Caki2 (cell line): ENCODE measurements at regions not wholly inside any gene's neighbourhood (a gene's known extent, or its start where the extent isn't known, plus 50 kb on each side); places are given as distances from the start of the nearest gene placed in this dataset.

Source experiments
- DNase-seq: peaks from one replicate; pipeline ENCODE4 v3.0.0-alpha.2; 2015; ENCODE audit warnings: low read depth
- in situ Hi-C: cut with HindIII; loops from 2 replicates; pipeline ENCODE4 v1.10.0; 2016; ENCODE audit warnings: low sequenced_read_pairs, low pct_unique_long_range_greater_than_20kb, mixed read lengths

DNA sequence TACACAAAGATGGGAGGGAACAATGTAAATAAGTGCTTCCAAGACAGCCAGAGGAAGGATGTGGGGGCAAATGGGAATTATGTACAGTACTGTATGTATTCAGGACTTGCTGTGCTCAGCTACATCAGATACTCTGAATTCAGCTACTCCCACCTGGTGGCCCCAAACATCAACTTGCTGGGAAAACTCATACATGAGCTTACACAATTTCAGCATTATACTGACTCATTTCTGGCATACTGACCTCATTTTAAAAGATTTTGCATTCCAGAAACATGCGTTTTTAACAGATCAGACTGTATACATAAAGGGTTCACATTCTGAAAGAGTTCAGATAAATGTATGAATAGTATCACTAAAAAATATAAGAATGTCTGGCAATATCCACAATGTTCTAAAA lies 59.7 kb downstream of the GPX5 start:
- in situ Hi-C loops = no loop called here
- peak; percentile 18 for DNase-seq

GRCh38 chr6:28586324-28586723 lies 60.6 kb downstream of the GPX5 start:
- in situ Hi-C loops = no loop called here
- peak; percentile 34 for DNase-seq

GRCh38 chr6:28586962-28587745 lies 61.5 kb downstream of the GPX5 start:
- peak; percentile 83 for DNase-seq
- in situ Hi-C loops = no loop called here

DNA sequence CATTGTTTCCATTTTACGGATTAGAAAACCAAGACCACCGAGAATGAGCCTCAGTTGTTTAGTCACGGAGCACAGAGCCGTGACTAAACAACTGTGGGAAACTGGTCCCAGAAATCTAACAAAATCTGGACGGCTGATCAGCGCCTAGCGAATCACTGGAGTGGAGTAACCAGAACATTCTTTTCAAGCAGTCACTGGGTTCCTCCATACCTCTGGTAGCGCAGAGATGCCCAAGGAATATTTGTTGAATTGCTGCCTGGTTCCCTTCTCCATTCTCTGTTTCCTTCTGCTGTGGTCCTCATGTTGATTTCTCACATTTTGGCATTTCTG lies 62.0 kb downstream of the GPX5 start:
- in situ Hi-C loops = no loop called here
- no peak for DNase-seq

- no peak for DNase-seq
- in situ Hi-C loops = no loop called here
These were observed 63.0 kb downstream of the GPX5 start for GRCh38 chr6:28588666-28589065.

GRCh38 chr6:28589234-28589956 lies 63.7 kb downstream of the GPX5 start:
- peak; percentile 97 for DNase-seq
- in situ Hi-C loops = no loop called here

DNA sequence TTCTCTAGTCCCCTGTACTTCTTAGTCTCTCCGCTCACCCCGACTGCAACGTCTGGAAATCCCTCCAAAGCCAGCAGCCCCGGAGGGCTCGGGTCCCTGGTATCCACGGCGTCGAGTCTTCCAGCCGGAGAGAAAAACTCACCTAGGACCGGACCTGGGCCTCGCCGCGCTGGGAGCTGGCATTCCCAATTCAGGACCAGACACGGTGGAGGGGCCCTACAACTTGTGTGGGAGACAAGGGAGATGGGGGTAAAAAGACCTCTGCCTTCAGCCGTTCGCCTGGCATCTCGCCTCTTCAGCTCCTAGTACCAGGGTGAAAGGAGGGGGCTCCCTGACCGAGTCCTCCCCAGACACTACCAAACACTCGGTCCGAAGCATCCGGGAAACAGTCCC lies 64.3 kb downstream of the GPX5 start:
- no peak for DNase-seq
- in situ Hi-C loops = no loop called here

DNA sequence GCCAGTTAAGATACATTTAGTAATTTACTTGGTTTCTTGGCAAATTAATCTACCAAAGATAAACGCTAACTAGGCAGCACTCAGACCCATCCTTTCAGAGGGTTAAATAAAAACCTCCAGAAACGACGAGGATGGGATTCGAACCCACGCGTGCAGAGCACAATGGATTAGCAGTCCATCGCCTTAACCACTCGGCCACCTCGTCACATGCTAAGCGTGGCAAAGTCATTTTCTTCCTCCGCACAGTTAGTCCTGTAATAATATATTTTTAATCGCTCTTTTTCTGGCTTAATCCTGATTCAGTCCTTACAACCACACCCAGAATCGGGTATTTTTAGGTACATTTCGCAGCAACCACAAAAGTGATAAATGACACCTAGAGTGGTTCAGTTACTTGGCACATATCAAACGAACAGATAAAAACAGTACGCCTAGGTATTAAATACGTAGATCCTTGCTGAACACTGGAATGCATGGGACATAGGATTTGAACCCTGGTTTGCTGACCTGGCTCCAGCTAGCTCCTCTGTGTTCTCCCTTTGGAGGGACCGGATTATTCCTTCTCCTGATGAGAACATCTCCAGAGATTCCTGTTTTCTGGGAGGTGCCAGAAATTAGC lies 71.6 kb downstream of the GPX5 start:
- in situ Hi-C loops = no loop called here
- DNase-seq = peak; percentile 85

GRCh38 chr6:28597924-28598722 lies 72.4 kb downstream of the GPX5 start:
- DNase-seq = peak; percentile 79
- in situ Hi-C loops = no loop called here

GRCh38 chr6:28598757-28599686 lies 73.3 kb downstream of the GPX5 start:
- DNase-seq = no peak
- in situ Hi-C loops = no loop called here

GRCh38 chr6:28600245-28600644 lies 74.6 kb downstream of the GPX5 start:
- no peak for DNase-seq

DNA sequence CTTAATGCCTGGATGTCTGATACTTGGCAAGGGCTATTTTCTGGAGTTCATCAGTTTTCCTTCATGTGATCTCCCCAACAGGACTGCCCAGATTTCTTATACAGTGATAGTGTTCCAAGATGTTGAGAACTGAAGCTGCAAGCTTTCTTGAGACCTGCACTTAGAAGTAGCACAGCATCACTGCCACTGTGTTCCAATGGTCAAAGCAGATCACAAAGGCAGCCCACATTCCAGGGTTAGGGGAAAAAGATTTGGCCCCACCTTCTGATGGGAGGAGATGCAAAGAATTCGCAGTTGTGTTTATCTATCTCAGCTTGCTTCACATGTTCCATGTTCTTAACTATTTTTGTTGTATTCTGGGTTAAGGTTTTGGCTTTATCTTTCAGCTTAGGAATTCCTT lies 78.2 kb downstream of the GPX5 start:
- in situ Hi-C loops = no loop called here
- DNase-seq = no peak

More at GRCh38 chr6:28600245-28600644, 74.6 kb downstream of the GPX5 start:
- in situ Hi-C loops = no loop called here

DNA sequence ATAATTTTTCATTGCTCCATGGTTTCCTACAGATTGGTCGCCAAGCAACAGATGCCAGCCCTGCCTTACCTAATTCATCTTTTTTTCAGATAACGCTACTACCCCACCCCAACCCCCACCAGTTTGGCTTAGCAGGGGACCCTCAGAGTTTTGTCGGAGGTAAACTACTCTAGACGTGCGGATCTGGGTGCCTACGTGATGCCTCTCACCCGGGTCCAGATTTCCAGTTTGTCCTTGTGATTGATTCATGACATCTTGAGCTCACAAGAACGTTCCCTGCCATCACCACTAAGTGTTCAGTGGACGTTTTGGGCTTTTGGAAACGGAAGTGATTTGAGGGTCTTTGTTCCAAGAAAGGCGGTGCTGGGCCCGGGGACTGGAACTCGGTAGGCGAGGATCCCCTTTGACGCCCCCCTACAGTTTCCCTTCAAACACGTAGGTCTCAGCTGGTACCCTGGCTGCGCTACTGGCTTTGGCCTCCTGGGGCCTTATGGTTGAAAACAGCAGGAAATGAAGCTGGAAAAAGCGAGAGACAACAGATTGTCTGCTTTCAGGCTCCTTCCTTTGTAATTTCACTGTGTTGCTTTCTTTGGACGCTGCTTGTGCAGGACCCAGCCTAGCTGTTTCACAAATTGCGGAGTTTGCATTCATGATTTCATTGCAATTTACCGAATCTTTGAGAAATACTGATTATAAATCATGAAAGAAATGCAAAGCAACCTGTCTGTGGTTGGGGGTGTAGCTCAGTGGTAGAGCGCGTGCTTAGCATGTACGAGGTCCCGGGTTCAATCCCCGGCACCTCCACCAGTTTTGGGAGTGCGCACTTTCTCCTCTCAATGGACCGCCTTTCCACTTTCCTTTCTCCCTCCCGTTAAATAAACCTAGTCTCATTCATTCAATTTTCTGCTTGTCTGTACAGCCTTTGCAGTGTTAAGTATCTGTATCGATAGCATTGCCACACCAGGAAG lies 81.0 kb downstream of the GPX5 start:
- in situ Hi-C loops = no loop called here
- peak; percentile 92 for DNase-seq

GRCh38 chr6:28607990-28608389 lies 82.3 kb downstream of the GPX5 start:
- in situ Hi-C loops = no loop called here

DNA sequence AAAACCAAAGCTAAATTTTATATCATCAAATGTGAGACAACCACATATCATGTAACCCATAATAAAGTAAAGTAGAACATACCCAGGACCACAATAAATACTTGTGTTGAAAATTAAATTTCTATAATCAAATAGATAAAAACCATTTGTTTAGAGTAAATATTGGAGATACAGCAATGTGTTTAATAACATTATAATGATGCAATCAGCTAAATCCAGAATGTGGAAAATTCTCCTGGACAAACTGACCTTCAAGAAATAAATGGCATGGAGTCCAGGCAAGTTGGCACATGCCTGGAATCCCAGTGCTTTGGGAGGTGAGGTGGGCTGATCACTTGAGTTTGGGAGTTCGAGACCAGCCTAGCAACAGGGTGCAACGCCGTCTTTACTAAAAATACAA lies 84.0 kb downstream of the GPX5 start:
- in situ Hi-C loops = no loop called here
- DNase-seq = no peak

More at GRCh38 chr6:28607990-28608389, 82.3 kb downstream of the GPX5 start:
- DNase-seq = no peak

DNA sequence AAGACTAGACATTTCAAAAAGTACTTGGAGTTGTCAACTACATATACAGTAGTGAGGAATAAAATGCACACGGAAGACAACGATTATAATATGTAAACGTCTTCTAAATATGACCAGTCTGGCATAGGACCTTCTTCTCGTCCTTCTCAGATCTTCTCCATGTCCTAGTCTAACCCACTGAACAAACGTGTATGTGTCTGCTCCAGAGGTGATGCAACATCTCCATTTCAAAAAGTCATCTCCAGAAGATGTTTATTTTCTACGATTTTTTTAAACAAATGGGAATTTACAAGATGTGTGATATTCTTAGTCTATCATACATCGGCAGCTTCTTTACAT lies 89.9 kb downstream of the GPX5 start:
- DNase-seq = no peak
- in situ Hi-C loops = no loop called here
